ENCODE measurements at regions not wholly inside any gene's neighbourhood (a gene's known extent, or its start where the extent isn't known, plus 50 kb on each side); places are given as distances from the start of the nearest gene placed in this dataset.

DNA sequence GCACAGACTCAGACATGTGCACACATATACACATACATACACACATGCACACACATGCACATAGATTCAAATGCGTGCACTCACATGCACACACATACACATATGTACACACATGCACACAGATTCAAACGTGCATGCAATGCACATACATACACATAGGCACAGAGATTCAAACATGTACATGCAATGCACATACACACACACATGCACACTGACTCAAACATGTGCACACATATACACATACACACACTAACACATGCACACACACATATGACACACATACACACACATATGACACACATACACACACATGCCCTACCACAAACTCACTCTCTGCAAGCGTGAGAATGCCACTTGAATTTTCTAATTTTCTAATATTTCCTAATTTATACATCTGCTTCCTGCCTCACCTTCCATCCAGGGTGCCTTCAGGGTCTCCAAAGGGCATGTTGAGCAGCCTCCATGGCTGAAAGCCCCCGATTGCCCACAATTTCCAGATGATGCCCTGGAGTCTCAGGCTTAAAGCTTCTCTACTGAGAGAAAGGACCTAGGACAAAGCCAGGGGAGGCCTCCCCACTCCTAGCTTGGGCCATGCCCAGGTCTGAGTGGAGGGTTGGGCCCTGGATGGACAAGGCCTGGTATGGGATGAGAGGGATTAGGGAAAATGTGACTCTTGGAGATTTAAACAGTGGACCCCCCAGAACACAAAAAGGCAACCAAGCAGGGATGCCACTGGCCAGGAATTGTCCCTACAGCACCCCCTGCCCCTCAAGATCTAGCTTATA is 487.1 kb downstream of the TCERG1L start:
- TF ChIP-seq, protein P1, sequence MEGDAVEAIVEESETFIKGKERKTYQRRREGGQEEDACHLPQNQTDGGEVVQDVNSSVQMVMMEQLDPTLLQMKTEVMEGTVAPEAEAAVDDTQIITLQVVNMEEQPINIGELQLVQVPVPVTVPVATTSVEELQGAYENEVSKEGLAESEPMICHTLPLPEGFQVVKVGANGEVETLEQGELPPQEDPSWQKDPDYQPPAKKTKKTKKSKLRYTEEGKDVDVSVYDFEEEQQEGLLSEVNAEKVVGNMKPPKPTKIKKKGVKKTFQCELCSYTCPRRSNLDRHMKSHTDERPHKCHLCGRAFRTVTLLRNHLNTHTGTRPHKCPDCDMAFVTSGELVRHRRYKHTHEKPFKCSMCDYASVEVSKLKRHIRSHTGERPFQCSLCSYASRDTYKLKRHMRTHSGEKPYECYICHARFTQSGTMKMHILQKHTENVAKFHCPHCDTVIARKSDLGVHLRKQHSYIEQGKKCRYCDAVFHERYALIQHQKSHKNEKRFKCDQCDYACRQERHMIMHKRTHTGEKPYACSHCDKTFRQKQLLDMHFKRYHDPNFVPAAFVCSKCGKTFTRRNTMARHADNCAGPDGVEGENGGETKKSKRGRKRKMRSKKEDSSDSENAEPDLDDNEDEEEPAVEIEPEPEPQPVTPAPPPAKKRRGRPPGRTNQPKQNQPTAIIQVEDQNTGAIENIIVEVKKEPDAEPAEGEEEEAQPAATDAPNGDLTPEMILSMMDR (IDR thresholded peaks at IDR 0.05) = no peak
- TF ChIP-seq POLR2A (IDR thresholded peaks at IDR 0.05) (no peak), EP300 (IDR thresholded peaks at IDR 0.05) (no peak)
